ENCODE measurements at regions not wholly inside any gene's neighbourhood (a gene's known extent, or its start where the extent isn't known, plus 50 kb on each side); places are given as distances from the start of the nearest gene placed in this dataset.
"Not testable (repeated sequence)": the region's sequence is repeated elsewhere in the genome, so short reads cannot be mapped to it uniquely, and the experiment has no call there.

DNA sequence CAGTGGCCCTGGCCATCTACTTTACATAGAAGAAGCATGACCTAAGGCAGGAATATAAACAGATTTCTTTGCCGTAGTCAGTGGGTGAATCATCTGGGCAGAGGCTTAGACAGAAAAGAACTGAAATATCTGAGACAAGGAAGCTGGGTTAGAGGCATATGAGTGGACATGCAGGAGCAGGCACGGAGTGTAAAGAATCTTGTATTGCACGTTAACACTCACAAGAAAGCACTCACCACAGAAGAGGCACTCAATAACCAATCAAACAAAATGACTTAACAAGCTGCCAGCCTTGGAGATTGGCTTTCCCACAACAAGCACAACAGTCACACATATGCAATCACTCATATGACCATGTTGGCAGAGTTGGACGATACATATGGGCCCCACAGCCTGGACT is 364.9 kb downstream of the FOXD4L5 start:
- DNase-seq (ENCODE audit: low read depth), result not testable (repeated sequence)

DNA sequence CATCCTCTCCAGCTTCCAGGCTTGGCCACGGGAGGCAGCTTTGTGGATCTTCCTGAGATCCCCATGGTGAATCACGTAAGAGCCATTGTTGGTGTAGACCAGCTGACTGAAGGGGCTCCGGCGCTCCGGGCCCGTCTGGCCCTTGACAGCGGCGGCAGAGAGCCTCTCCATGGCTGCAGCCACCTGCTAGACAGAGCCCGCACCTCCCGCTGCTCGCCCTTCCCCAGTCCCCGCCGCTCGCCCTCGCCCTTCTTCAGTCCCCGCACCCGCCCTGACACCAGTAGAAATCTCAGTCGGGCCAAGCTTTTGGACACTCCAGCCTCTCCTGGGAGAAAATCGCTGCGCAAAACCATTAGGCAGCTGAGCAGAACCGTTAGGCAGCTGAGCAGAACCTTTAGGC is 396.4 kb downstream of the FOXD4L5 start:
- DNase-seq (ENCODE audit: low read depth), result not testable (repeated sequence)

GRCh38 chr9:64870594-64870993 is 414.4 kb downstream of the FOXD4L5 start:
- DNase-seq (ENCODE audit: low read depth), result peak; percentile 52
